K562 (cell line): ENCODE measurements at regions not wholly inside any gene's neighbourhood (a gene's known extent, or its start where the extent isn't known, plus 50 kb on each side); places are given as distances from the start of the nearest gene placed in this dataset.

Experiments used
- CREB3L1 ChIP-seq: fragments of 450-650 bp; IDR thresholded peaks from 2 replicates; pipeline ENCODE4 v1.6.1; 2014; ENCODE audit warnings: low read depth, mild to moderate bottlenecking, moderate library complexity, borderline replicate concordance
- FOSL1 ChIP-seq: fragments of 200-800 bp; sonication (Bioruptor generic); conservative IDR thresholded peaks from 2 replicates; pipeline ENCODE4 v1.6.1; 2016; ENCODE audit warnings: missing genetic modification characterization, missing compliant biosample characterization
- FOXK2 ChIP-seq, 2 experiments: fragments of 450-650 bp; IDR thresholded peaks in 1 of 2; conservative IDR thresholded peaks in 1 of 2; 2 replicates each; pipeline ENCODE4 v1.6.1; 2016; ENCODE audit warnings: low read depth in 2 of 2, mild to moderate bottlenecking in 1 of 2
- SP1 ChIP-seq: sonication (generic); formaldehyde crosslinking; IDR thresholded peaks from 2 replicates; pipeline ENCODE4 v1.8.1; 2022; ENCODE audit warnings: mild to moderate bottlenecking, missing genetic modification reagents
- SRSF3 ChIP-seq: fragments of 200-400 bp; formaldehyde crosslinking; IDR thresholded peaks from 2 replicates; pipeline ENCODE4 v1.6.1; 2016; ENCODE audit warnings: mild to moderate bottlenecking, low read length, moderate library complexity; ENCODE audit not compliant: insufficient read depth
- TRIM24 ChIP-seq, 2 experiments: fragments of 450-650 bp; IDR thresholded peaks; 2 replicates each; pipeline ENCODE4 v1.6.1; 2016
- USF1 ChIP-seq: sonication (generic); formaldehyde crosslinking; IDR thresholded peaks from 2 replicates; pipeline ENCODE4 v1.9.0; 2022; ENCODE audit warnings: mild to moderate bottlenecking, missing genetic modification reagents
- USF2 ChIP-seq: sonication (generic); formaldehyde crosslinking; IDR thresholded peaks from 2 replicates; pipeline ENCODE4 v1.5.0; 2020; ENCODE audit warnings: missing genetic modification reagents
- ZC3H4 ChIP-seq: sonication (generic); formaldehyde crosslinking; IDR thresholded peaks from 2 replicates; pipeline ENCODE4 v1.9.0; 2021; ENCODE audit warnings: missing genetic modification reagents, borderline replicate concordance
- ZC3H8 ChIP-seq: fragments of 450-650 bp; IDR thresholded peaks from 2 replicates; pipeline ENCODE4 v1.6.1; 2017
- ZNF740 ChIP-seq, 3 experiments: fragments of 200-800 bp in 1 of 3; sonication (Bioruptor generic) in 1 of 3; sonication (generic) in 1 of 3; formaldehyde crosslinking in 1 of 3; IDR thresholded peaks; 2 replicates each; pipeline versions ENCODE4 v1.6.1 to v1.8.0; 2016 to 2022; ENCODE audit warnings: mild to moderate bottlenecking in 2 of 3, missing compliant biosample characterization in 2 of 3, missing genetic modification characterization in 2 of 3, missing genetic modification reagents in 1 of 3

GRCh38 chr5:154541553-154541952 is 63.5 kb upstream of the HAND1 start (continued):
- TF ChIP-seq ZC3H8 (no peak), FOXK2 (conservative IDR thresholded peaks at IDR 0.05 in 1 of 2, IDR thresholded peaks at IDR 0.05 in 1 of 2; ENCODE audit: low read depth in 2 of 2) (no peak), ZC3H4 (CRISPR knock-in tag) (no peak), TRIM24 (IDR thresholded peaks at IDR 0.05) (no peak), USF1 (peak; percentile 49; the same call in 1 of the 2 replicates), SRSF3 (no peak), CREB3L1 (no peak), USF2 (CRISPR knock-in tag) (peak; percentile 59), SP1 (CRISPR knock-in tag) (no peak), FOSL1 (tag) (no peak), ZNF740 (CRISPR knock-in tag; IDR thresholded peaks at IDR 0.05) (no peak), ZNF740 (tag; IDR thresholded peaks at IDR 0.05) (no peak)
- TF ChIP-seq, all 486 proteins: peak for 4
